ENCODE measurements at regions not wholly inside any gene's neighbourhood (a gene's known extent, or its start where the extent isn't known, plus 50 kb on each side); places are given as distances from the start of the nearest gene placed in this dataset.

GRCh38 chr10:47098964-47099363 is 187.7 kb downstream of the PTPN20 start:
- no peak for TF ChIP-seq YY1 (IDR thresholded peaks at IDR 0.05; ENCODE audit: insufficient read depth, insufficient read length)
- no peak for TF ChIP-seq ZNF274 (IDR thresholded peaks at IDR 0.05; ENCODE audit: low read depth, low read length)

Measured in NT2/D1 (cell line).